C4-2B (cell line): ENCODE measurements at regions not wholly inside any gene's neighbourhood (a gene's known extent, or its start where the extent isn't known, plus 50 kb on each side); places are given as distances from the start of the nearest gene placed in this dataset.

Experiments used
- CTCF ChIP-seq: fragments of 450-650 bp; conservative IDR thresholded peaks from 2 replicates; pipeline ENCODE4 v1.5.1; 2017; ENCODE audit warnings: mild to moderate bottlenecking
- ZFX ChIP-seq: fragments of 450-650 bp; IDR thresholded peaks from 2 replicates; pipeline ENCODE4 v1.6.1; 2017

- TF ChIP-seq CTCF, result no peak
- TF ChIP-seq ZFX, result no peak
These were observed 146.5 kb upstream of the RAB12 start for GRCh38 chr18:8462651-8463185.
